ENCODE measurements at regions not wholly inside any gene's neighbourhood (a gene's known extent, or its start where the extent isn't known, plus 50 kb on each side); places are given as distances from the start of the nearest gene placed in this dataset.

GRCh38 chr3:150172356-150172755 lies 201.7 kb upstream of the PFN2 start:
- H3K4me3 ChIP-seq = no peak overlapping the region
- 56% methylated on average over 2 of the region's 2 CpGs for WGBS (ENCODE audit: insufficient coverage, low coverage, low lambda C conversion rate, missing lambda C conversion rate)
- intact Hi-C loops (cut with DNase I) = no loop called here
- peaks cover 0 to 8% (median 0%) of the 10 kb centered on the region in 4 donors for H3K4me1 ChIP-seq
- no peaks in the 10 kb centered on the region for H3K27me3 ChIP-seq
- TF ChIP-seq POLR2A (IDR thresholded peaks at IDR 0.05) = no peak
- TF ChIP-seq, protein P1, sequence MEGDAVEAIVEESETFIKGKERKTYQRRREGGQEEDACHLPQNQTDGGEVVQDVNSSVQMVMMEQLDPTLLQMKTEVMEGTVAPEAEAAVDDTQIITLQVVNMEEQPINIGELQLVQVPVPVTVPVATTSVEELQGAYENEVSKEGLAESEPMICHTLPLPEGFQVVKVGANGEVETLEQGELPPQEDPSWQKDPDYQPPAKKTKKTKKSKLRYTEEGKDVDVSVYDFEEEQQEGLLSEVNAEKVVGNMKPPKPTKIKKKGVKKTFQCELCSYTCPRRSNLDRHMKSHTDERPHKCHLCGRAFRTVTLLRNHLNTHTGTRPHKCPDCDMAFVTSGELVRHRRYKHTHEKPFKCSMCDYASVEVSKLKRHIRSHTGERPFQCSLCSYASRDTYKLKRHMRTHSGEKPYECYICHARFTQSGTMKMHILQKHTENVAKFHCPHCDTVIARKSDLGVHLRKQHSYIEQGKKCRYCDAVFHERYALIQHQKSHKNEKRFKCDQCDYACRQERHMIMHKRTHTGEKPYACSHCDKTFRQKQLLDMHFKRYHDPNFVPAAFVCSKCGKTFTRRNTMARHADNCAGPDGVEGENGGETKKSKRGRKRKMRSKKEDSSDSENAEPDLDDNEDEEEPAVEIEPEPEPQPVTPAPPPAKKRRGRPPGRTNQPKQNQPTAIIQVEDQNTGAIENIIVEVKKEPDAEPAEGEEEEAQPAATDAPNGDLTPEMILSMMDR (IDR thresholded peaks at IDR 0.05) = no peak
- H3K9me3 ChIP-seq = no peaks in the 10 kb centered on the region
- H3K36me3 ChIP-seq = no peaks in the 10 kb centered on the region
- H3K27ac ChIP-seq = no peak overlapping the region
- ATAC-seq (no peak), DNase-seq (no peak)

- peaks cover 0 to 8% (median 0%) of the 10 kb centered on the region in 4 donors for H3K4me1 ChIP-seq
- H3K36me3 ChIP-seq = no peaks in the 10 kb centered on the region
- 48% methylated on average over 5 of the region's 6 CpGs for WGBS (ENCODE audit: insufficient coverage, low coverage, low lambda C conversion rate, missing lambda C conversion rate)
- intact Hi-C loops (cut with DNase I) = no loop called here
- H3K4me3 ChIP-seq = no peak overlapping the region
- no peak for DNase-seq
- peak in 1 of 4 donors; percentile 26 for ATAC-seq
- H3K27ac ChIP-seq = no peak overlapping the region
- H3K27me3 ChIP-seq = no peaks in the 10 kb centered on the region
- H3K9me3 ChIP-seq = no peaks in the 10 kb centered on the region
- TF ChIP-seq, protein P1 (IDR thresholded peaks at IDR 0.05) = no peak
- no peak for TF ChIP-seq POLR2A (IDR thresholded peaks at IDR 0.05)
These were observed 200.3 kb upstream of the PFN2 start for GRCh38 chr3:150170852-150171520.

GRCh38 chr3:150169330-150169940 lies 198.7 kb upstream of the PFN2 start:
- no peak for ATAC-seq
- H3K4me1 ChIP-seq = peaks cover 0 to 8% (median 0%) of the 10 kb centered on the region in 4 donors
- TF ChIP-seq, protein P1 (IDR thresholded peaks at IDR 0.05) = no peak
- no peak for TF ChIP-seq POLR2A (IDR thresholded peaks at IDR 0.05)
- no peak for DNase-seq
- no peak overlapping the region for H3K27ac ChIP-seq
- WGBS (ENCODE audit: insufficient coverage, low coverage, low lambda C conversion rate, missing lambda C conversion rate) = 67% methylated on average over 5 of the region's 5 CpGs
- H3K36me3 ChIP-seq = no peaks in the 10 kb centered on the region
- H3K27me3 ChIP-seq = no peaks in the 10 kb centered on the region
- intact Hi-C loops (cut with DNase I) = no loop called here
- no peaks in the 10 kb centered on the region for H3K9me3 ChIP-seq
- H3K4me3 ChIP-seq = no peak overlapping the region

DNA sequence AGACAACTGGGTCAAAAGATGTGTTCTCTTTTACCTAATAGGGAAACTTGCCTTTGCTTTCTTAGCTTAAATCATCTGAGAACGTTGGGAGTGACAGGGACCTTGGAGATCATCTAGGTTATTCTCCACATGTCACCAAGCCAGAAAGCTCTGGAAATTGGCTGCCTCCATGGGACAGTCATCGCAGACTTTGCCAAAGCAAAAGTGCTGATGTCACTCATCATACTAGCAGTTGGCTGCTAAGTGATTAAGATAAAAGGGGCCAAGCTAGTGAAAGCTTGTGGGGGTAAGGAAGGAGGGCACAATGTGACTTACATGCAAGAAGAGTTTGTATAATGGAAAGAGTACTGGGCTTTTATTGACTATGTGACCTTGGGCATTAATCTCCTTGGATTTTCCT lies 198.0 kb upstream of the PFN2 start:
- no peak overlapping the region for H3K4me3 ChIP-seq
- H3K27ac ChIP-seq = no peak overlapping the region
- H3K4me1 ChIP-seq = peaks cover 0 to 8% (median 0%) of the 10 kb centered on the region in 4 donors
- peak in 2 of 3 donors; percentile 23 to 70 for DNase-seq
- intact Hi-C loops (cut with DNase I) = no loop called here
- peak in 3 of 4 donors; percentile 57 to 98 (median 96) for ATAC-seq
- WGBS (ENCODE audit: insufficient coverage, low coverage, low lambda C conversion rate, missing lambda C conversion rate) = 10% methylated on average over 2 of the region's 2 CpGs
- no peaks in the 10 kb centered on the region for H3K27me3 ChIP-seq
- no peaks in the 10 kb centered on the region for H3K9me3 ChIP-seq
- no peaks in the 10 kb centered on the region for H3K36me3 ChIP-seq
- TF ChIP-seq, protein P1 (IDR thresholded peaks at IDR 0.05) = no peak
- no peak for TF ChIP-seq POLR2A (IDR thresholded peaks at IDR 0.05)
